Limb (tissue), 2 donors: ENCODE measurements at regions not wholly inside any gene's neighbourhood (a gene's known extent, or its start where the extent isn't known, plus 50 kb on each side); places are given as distances from the start of the nearest gene placed in this dataset.

Experiments used
- DNase-seq, 2 donors: peaks; one replicate each; pipeline ENCODE4 v3.0.0-alpha.2; 2016; ENCODE audit errors: extremely low spot score in 2 of 2

DNA sequence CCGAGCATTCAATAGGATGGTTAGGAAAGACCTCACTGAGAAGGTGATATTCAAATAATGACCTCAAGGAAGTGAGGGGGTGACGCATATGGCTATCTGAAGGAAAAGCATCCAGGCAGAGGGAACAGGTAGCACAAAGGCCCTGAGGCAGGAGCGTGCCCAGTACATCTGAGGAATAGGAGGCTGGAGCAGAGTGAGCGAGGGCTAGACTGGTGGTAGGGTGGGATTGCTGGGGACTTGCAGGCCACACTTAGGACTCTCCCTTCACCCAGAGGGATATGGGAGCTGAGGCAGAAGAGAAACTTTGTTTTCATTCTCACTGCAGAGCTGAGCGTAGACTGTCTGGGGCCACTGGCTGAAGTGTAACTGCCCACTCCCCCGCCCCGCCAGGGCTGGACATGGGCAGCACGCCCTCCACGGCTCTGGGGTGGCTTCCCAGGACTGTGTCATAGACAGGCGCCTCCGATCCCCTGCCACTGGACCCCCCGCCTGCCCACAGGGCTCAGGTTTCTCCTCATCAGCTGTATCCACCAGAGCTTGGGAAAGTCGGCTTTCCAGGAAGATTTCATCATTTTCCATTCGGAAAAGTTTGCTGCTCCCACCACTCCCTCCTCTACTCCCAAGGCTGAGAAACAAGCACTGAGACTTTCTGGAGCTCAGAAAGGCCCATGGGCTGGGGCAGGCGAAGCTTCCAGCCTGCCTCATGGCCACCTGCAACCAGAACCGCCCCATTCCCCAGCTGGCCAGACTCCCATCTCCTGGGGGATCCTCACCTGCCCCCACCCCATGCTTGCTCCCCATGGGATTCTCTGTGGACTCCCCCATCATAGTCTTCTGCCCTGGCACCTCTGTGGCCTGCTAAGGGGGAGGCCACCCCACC, 142.6 kb downstream of the MRPL14 start:
- DNase-seq = peak in 1 of 2 donors; percentile 64

GRCh38 chr6:43983632-43984031, 143.6 kb downstream of the MRPL14 start:
- DNase-seq = no peak

- DNase-seq = no peak
Measured at GRCh38 chr6:43983191-43983590, 144.1 kb downstream of the MRPL14 start.

- DNase-seq = peak in 1 of 2 donors; percentile 20
Measured at GRCh38 chr6:43982084-43982625, 145.1 kb downstream of the MRPL14 start.

GRCh38 chr6:43981363-43981990, 145.8 kb downstream of the MRPL14 start:
- DNase-seq = no peak

GRCh38 chr6:43980004-43980795, 147.1 kb downstream of the MRPL14 start:
- DNase-seq = peak in 1 of 2 donors; percentile 42

- DNase-seq = no peak
Measured at GRCh38 chr6:43979525-43979924, 147.7 kb downstream of the MRPL14 start.

DNA sequence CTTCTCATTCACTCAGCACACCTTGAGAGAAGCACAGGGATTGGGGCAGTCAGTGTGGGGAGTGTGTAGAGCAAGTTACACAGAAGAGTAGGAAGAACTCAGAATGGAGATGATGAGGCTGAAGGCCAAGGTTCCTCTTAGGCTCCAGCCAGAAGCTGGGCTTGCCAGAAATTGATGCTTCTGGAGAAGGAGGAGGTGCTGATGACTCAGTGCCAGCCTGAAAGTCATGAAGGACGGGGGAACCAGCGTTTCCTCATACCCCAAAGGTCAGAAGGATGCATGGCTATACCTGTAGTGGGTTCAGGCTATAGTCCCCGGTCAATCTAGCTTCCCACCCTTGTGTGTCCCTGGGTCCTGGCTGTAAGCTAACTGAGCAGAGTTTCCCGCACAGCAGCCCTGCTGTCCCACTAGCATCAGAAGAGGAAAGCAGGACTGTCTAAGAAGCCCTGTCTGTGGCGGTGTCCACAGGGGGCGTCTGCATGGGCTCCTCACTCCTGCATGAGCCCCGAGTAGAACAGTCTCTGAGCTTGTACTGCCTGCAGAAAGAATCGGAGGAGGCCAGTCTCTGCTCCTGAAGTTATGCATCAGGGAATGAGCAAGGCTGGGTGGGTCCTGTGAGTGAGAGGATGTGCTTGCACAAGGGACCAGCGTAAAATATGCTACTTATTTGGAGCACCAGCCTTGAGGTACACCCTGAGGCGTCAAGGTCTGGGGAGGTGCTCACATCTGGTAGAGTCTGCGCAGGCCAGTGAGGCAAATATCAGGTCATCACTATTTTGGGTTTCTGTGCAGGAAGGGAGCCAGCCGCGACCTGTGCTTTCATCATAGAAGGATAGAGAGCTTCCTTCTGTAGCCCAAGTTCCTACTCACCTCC, 148.5 kb downstream of the MRPL14 start:
- peak in 1 of 2 donors; percentile 25 for DNase-seq

DNA sequence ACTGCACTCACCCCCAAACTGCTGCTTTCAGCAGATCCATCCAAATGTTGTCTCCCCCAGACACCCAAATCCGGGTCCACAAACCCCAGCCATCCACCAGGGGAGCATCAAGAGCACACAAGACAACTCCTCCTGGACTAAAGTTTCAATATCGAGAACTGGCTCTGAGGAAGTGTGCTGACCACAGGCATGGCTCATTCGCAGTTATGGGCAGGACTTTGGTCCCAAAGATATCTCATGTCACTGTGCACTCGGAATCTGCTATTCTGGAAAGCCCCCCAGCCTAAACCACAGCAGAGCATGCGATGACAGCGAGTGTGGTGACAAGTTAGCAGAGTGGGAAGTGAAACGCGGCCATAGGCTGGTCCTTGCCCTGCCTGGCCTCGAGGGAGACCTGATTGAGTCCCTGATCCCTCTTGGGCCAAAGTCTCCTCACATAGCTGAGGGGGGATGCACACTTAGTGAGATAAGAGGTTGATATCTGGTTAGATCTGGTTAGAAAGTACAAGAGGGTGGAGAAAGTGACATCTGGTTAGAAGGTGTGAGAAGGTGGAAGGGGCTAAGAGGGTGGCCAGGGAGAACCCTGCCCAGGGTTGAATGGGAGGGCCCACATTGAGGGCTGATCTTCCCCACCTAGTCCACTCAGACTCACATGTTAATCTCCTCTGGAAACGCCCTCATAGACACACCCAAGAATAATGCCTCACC, 149.7 kb downstream of the MRPL14 start:
- DNase-seq = no peak

DNA sequence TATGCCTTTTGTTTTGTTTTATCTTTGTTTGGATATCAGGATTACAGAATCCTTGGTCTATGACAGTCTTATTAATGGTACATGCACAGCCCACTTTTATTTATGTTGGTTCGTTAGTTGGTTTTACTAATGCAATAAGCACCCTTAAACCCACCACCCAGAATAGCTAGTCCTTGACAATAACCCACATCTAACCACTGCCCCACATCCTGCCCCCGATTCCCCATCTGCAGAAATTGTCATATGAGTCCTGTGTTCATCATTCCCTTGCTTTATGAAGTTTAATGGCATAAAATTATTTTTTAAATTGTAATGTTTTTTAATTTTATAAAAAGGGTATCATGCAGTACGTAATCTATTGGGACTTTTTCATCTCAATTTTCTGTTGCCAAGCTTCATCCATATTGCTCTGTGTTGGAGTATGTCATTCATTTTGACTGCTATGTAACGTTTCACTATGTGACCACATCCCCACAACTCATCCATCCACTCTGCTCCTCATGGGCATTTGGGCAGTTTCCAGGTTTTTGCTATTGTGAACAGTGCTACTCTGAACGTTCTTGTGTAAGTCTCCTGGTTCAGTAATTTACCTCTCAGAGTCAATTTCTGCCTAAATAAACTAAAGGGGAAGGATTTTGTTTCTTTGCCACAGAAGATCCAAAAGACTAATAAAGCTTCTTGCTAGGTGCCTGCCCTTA, 150.4 kb downstream of the MRPL14 start:
- no peak for DNase-seq

DNA sequence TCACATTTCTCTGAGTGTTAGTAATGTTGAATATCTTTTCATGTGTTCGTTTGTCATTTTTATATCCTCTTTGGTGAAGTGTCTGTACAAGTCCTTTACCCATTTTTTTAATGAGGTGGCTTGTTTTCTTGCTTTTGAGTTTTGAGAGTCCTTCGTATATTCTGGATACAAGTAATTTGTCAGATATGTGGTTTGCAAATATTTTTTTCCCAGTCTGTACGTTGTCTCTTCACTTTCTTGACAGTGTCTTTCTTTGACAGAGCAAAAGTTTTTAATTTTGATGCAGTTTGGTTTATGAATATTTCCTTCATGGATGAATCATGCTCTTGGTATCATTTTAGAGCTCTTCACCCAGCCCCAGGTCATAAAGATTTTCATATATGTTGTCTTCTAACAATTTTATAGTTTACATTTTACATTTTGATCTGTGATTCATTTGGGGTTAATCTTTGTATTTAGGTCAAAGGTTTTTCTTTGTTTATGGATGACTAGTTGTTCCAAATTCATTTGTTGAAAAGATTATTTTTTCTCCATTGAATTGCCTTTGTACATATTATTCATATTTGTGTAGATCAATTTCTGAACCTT, 152.5 kb downstream of the MRPL14 start:
- DNase-seq = no peak

DNA sequence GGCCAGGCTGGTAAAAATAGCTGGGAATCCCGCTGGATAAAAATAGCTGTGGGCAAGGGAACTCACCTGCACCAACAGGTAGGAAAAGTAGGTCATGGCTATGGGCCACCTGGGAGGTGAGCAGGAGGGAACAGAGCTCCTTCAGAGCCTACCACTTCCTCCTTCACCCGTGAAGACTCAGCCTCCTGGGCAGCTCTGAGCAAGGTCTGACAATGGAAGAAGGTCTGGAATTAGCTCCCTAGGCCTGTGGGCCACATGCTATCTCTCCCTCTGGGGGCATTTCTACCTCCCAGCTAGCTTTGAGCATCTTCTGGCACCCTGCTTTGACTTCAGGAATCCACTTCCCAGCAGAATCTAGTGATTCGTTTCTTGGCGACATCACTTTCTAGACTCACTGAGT, 153.9 kb downstream of the MRPL14 start:
- no peak for DNase-seq

DNA sequence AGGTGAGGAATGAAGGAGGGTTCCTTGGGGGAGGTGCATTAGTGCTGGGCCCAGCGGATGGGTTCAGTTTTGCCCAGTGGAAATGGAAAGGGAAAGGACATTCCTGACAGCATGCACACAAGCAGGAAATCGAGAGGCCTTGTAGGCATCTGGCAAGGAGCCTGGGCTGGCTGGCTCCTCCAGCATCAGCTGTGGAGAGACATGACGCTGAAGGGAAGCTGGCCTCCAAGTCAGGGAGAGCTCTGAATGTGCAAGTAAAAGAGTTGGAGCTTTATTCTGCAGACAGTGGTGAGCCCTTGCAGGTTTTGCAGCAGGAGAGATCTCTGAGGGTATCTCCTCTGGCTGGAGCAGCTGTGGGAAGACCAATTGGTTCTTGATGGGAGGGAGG, 154.3 kb downstream of the MRPL14 start:
- peak; percentile 84 to 86 for DNase-seq

GRCh38 chr6:43972179-43972912, 154.9 kb downstream of the MRPL14 start:
- no peak for DNase-seq

DNA sequence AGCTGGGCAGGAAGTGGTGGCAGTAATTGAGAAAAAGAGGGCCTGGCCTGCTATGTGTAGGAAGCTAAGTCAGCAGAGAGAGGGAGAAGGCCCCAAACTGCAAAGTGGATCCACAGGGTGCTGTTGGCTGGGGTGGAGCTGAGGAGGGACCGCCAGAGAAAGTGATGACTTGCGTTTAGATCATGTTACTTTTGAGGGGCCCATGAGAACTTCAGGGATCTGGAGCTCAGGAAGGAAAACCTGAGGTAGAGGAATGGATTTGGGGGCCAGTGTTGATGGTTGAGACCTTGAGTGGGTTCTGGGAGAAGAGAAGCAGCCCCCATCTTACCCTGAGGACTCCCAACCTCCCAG, 155.5 kb downstream of the MRPL14 start:
- peak in 1 of 2 donors; percentile 20 for DNase-seq

DNA sequence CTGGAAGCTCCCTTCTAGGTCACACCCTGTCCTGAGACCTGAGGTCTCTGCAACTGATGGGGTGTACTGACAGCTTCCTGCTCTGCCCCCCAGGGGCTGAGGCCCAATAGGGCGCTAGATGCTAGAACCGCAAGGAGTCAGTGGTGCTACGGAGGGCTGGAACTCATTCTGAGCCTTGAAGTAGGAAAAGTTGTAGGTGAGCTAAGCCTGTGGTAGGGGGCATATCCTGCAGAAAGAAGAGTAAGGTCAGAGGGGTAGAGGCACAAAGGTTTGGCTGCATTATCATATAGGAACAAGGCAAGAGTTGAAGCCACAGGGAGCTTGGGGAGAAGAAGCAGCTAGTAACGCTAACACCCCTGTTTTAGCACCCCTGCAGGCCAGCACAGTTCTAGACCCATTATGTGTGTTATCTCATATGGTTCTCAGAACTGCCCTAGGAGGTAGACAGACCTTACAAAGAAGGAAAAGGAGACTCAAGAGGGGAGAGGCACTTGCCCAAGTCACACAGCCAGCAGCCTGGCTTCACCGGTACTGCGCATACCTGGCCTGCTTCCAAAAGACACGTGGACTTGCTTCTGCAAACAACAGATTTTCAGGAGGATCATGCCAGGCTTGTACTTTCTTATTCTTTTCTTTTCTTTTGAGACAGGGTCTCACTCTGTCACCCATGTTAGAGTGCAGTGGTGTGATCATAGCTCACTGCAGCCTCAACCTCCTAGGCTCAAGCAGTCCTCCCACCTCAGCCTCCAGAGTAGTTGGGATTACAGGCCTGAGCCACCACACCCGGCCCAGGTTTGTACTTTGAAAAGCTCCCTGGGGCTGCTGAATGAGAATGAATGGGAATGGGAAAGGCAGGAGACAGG, 156.1 kb downstream of the MRPL14 start:
- DNase-seq = peak in 1 of 2 donors; percentile 25

DNA sequence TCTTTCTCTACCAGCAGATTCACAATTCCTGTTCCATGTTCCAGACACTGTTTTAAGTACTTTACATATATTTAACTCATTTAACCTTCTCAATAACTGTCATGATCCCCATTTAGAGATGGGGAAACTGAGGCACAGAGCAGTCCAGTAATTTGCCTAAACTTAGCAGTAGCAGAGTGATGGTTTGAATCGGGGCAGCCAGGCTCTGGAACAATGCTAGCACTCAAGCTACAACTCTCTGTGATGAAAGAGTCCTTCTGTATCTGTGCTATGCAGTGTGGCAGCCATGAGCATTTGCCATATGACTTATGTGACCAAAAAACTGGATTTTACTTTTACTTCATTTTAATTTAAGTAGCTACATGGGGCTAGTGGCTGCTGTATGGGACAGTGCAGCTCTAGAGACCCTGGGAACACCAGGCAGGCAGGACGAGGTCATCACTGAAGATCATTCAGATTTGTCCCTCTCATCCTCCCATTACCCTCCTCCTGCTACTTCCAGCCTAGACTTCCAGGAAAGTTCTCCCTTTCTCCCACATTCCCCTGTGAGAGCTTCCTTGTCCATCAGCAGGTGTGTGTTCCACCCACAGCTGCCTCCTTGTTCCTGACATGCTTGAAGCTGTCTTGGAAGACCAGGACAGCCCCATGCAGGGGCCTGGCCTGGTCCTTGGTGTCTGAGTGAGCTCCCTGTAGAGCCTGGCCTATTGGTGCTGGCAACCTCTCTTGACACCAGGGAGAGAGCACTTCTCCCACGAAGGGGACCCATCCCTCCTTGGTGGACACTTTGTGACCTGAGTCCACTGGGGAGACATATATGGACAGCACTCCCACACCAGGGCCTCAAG, 157.0 kb downstream of the MRPL14 start:
- peak in 1 of 2 donors; percentile 12 for DNase-seq
